ENCODE measurements at regions not wholly inside any gene's neighbourhood (a gene's known extent, or its start where the extent isn't known, plus 50 kb on each side); places are given as distances from the start of the nearest gene placed in this dataset.

DNA sequence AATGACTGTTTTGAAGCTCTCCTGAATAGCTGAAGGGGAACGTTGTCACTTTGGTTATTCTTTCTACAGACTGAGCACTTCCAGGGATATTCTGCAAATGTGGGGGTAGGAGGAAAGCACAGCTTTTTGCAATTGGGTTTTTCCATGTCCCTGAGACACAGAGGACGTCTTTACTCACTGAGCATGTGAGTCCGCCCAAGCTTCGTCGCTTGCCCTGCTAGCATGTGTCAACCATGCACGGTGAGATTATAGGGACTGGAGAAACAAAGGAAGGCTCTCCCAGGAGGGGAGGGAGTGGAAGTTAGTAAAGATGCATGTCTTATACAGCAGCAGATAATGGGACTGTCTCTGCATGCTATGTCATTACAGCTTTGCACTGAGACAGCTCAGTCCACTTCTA is 111.5 kb upstream of the SFRP2 start:
- Histone ChIP-seq H3K36me3 (no peaks in the 10 kb centered on the region), H3K4me3 (no peak overlapping the region), H3K4me1 (ENCODE audit: insufficient read depth) (no peaks in the 10 kb centered on the region), H3K27me3 (no peaks in the 10 kb centered on the region), H3K9me3 (no peaks in the 10 kb centered on the region), H3K27ac (no peak overlapping the region)
- DNase-seq, result no peak
- 69 to 78% (median 72%) methylated on average over 6 of the region's 6 CpGs for whole genome bisulfite sequencing, 3 donors
- TF ChIP-seq POLR2A (IDR thresholded peaks at IDR 0.05), result no peak
- no peak for TF ChIP-seq CTCF (IDR thresholded peaks at IDR 0.05)
- no peak for TF ChIP-seq EP300 (IDR thresholded peaks at IDR 0.05)
- intact Hi-C loops (cut with DNase I), result no loop called here

DNA sequence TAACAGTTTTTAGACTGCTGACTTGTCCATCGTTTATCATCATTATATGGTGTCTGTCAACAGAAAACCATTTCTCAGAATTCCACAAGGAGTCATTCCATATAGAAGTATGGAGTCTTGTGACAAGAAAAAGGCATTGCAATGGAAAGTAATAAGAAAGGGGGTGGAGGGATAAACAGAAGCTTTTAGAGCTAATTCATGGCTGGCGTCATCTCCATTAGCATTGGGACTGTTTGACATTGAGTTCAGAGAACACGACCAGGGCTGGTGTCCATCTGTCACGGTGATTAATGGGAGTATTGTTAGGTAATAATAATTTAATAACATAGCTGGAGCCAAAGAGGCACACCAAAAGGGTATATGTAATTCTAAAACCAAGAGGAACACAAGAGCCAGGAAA is 101.9 kb upstream of the SFRP2 start:
- WGBS, 3 donors, result 68 to 83% (median 71%) methylated on average over 4 of the region's 4 CpGs
- Histone ChIP-seq H3K4me1 (ENCODE audit: insufficient read depth) (no peaks in the 10 kb centered on the region), H3K9me3 (no peaks in the 10 kb centered on the region), H3K4me3 (no peak overlapping the region), H3K27me3 (no peaks in the 10 kb centered on the region), H3K36me3 (no peaks in the 10 kb centered on the region), H3K27ac (no peak overlapping the region)
- TF ChIP-seq EP300 (IDR thresholded peaks at IDR 0.05) (no peak), CTCF (IDR thresholded peaks at IDR 0.05) (no peak), POLR2A (IDR thresholded peaks at IDR 0.05) (no peak)
- no peak for DNase-seq
- intact Hi-C loops (cut with DNase I), result no loop called here

DNA sequence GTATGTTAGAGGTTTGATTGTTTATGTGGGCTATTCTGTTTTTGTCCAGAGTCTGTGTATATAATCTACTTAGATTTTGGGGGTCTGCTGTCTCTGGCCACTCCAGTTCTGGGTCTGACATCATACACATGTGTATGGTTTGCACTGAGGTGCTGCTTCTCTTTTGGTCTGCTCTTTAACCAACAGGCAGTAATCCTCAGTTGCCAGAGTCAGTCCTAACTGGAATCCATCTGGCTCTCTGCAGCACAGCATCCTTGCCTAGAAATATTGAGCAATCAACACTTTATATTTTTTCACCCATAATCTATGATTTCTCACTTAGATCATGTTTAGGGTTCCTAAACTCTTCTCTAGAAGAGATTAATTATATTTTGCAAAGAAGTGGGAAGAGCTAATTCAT is 98.3 kb upstream of the SFRP2 start:
- Histone ChIP-seq H3K36me3 (no peaks in the 10 kb centered on the region), H3K4me3 (no peak overlapping the region), H3K27ac (no peak overlapping the region), H3K4me1 (ENCODE audit: insufficient read depth) (no peaks in the 10 kb centered on the region), H3K27me3 (no peaks in the 10 kb centered on the region), H3K9me3 (no peaks in the 10 kb centered on the region)
- TF ChIP-seq POLR2A (IDR thresholded peaks at IDR 0.05) (no peak), EP300 (IDR thresholded peaks at IDR 0.05) (no peak), CTCF (IDR thresholded peaks at IDR 0.05) (no peak)
- intact Hi-C loops (cut with DNase I), result no loop called here
- no peak for DNase-seq

DNA sequence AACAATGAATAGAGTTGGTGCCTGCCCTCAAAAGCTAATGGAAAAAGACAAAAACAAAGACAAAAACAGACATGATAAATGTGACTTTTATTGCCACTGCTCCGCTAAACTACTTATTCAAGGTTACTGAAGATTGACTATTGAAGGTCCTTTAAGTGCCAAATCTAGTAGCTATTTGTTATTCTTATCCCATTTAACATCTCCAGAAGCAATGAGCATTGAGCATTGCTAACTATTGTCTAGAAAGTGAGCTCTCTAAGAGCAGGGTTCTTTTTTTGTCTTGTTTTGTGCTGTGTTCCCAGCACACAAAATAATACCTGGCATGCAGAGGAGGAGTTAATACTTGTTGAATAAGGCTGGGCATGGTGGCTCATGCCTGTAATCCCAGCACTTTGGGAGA is 95.4 kb upstream of the SFRP2 start:
- WGBS, 3 donors, result 66 to 88% (median 73%) methylated on average over 1 of the region's 1 CpG
- intact Hi-C loops (cut with DNase I), result no loop called here
- Histone ChIP-seq H3K9me3 (no peaks in the 10 kb centered on the region), H3K27me3 (no peaks in the 10 kb centered on the region), H3K4me1 (ENCODE audit: insufficient read depth) (no peaks in the 10 kb centered on the region), H3K36me3 (no peaks in the 10 kb centered on the region), H3K4me3 (no peak overlapping the region), H3K27ac (no peak overlapping the region)
- no peak for TF ChIP-seq POLR2A (IDR thresholded peaks at IDR 0.05)
- no peak for TF ChIP-seq CTCF (IDR thresholded peaks at IDR 0.05)
- no peak for TF ChIP-seq EP300 (IDR thresholded peaks at IDR 0.05)
- DNase-seq, result no peak

DNA sequence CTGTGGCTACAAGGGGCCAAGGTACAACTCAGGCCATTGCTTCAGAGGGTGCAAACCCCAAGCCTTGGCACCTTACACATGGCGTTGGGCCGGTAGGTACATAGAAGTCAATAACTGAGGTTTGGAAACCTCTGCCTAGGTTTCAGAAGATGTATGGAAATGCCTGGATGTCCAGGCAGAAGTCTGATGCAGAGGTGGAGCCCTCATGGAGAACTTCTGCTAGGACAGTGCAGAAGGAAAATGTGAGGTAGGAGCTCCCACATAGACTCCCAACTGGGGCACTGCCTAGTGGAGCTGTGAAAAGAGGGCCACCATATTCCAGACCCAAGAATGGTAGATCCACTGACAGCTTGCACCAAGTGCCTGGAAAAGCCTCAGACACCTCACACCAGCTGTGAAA is 92.1 kb upstream of the SFRP2 start:
- Histone ChIP-seq H3K4me1 (ENCODE audit: insufficient read depth) (no peaks in the 10 kb centered on the region), H3K4me3 (no peak overlapping the region), H3K36me3 (no peaks in the 10 kb centered on the region), H3K9me3 (no peaks in the 10 kb centered on the region), H3K27me3 (no peaks in the 10 kb centered on the region), H3K27ac (no peak overlapping the region)
- TF ChIP-seq POLR2A (IDR thresholded peaks at IDR 0.05) (no peak), EP300 (IDR thresholded peaks at IDR 0.05) (no peak), CTCF (IDR thresholded peaks at IDR 0.05) (no peak)
- no peak for DNase-seq
- intact Hi-C loops (cut with DNase I), result no loop called here
- 91 to 97% (median 92%) methylated on average over 2 of the region's 2 CpGs for WGBS, 3 donors

Data from ovary (tissue), 7 donors.